Limb (tissue), 2 donors: ENCODE measurements at regions not wholly inside any gene's neighbourhood (a gene's known extent, or its start where the extent isn't known, plus 50 kb on each side); places are given as distances from the start of the nearest gene placed in this dataset.

Source experiments
- DNase-seq, 2 donors: peaks; one replicate each; pipeline ENCODE4 v3.0.0-alpha.2; 2016; ENCODE audit errors: extremely low spot score in 2 of 2

GRCh38 chr1:56315293-56315942 lies 263.9 kb downstream of the PLPP3 start:
- DNase-seq = no peak

GRCh38 chr1:56313560-56313959 lies 265.8 kb downstream of the PLPP3 start:
- DNase-seq = no peak

- DNase-seq = no peak
Observed at GRCh38 chr1:56311766-56312165, 267.6 kb downstream of the PLPP3 start.

GRCh38 chr1:56310945-56311344 lies 268.4 kb downstream of the PLPP3 start:
- DNase-seq = no peak

GRCh38 chr1:56309065-56309464 lies 270.3 kb downstream of the PLPP3 start:
- DNase-seq = no peak

- no peak for DNase-seq
Observed at GRCh38 chr1:56304975-56305374, 274.4 kb downstream of the PLPP3 start.

GRCh38 chr1:56303805-56304204 lies 275.6 kb downstream of the PLPP3 start:
- no peak for DNase-seq

GRCh38 chr1:56302878-56303277 lies 276.5 kb downstream of the PLPP3 start:
- DNase-seq = no peak

GRCh38 chr1:56301791-56302190 lies 277.6 kb downstream of the PLPP3 start:
- DNase-seq = no peak

GRCh38 chr1:56300836-56301235 lies 278.5 kb downstream of the PLPP3 start:
- DNase-seq = no peak

- no peak for DNase-seq
Observed at GRCh38 chr1:56298866-56299265, 280.5 kb downstream of the PLPP3 start.

GRCh38 chr1:56297904-56298303 lies 281.5 kb downstream of the PLPP3 start:
- no peak for DNase-seq

GRCh38 chr1:56297208-56297607 lies 282.2 kb downstream of the PLPP3 start:
- no peak for DNase-seq

GRCh38 chr1:56295949-56296929 lies 283.1 kb downstream of the PLPP3 start:
- no peak for DNase-seq

- DNase-seq = no peak
Observed at GRCh38 chr1:56291374-56291919, 287.9 kb downstream of the PLPP3 start.

GRCh38 chr1:56289260-56289659 lies 290.1 kb downstream of the PLPP3 start:
- DNase-seq = no peak

GRCh38 chr1:56287721-56288120 lies 291.6 kb downstream of the PLPP3 start:
- DNase-seq = no peak

GRCh38 chr1:56286956-56287355 lies 292.4 kb downstream of the PLPP3 start:
- no peak for DNase-seq

GRCh38 chr1:56286506-56286905 lies 292.9 kb downstream of the PLPP3 start:
- DNase-seq = no peak

GRCh38 chr1:56285554-56286402 lies 293.6 kb downstream of the PLPP3 start:
- no peak for DNase-seq

GRCh38 chr1:56284928-56285327 lies 294.4 kb downstream of the PLPP3 start:
- peak in 1 of 2 donors; percentile 19 for DNase-seq
